ENCODE measurements at regions not wholly inside any gene's neighbourhood (a gene's known extent, or its start where the extent isn't known, plus 50 kb on each side); places are given as distances from the start of the nearest gene placed in this dataset.

DNA sequence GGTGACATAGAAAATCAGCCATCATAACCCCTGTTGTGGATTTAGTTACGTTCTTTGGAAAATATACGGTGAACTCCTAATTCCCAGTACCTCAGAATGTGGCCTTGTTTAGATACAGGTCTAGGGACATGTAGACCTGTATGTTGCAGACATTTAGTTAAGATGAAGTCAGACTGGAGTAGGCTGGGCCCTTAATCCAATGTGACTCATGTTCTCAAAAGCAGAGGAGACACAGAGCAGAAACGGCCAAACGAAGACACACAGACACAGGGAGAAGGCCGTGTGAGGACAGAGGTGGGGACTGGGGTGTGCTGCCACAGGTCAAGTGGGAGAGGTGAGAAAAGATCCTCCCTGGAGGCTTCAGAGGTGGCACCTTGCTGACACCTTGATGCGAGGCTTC is 119.0 kb upstream of the PROK2 start:
- TF ChIP-seq, protein P1, sequence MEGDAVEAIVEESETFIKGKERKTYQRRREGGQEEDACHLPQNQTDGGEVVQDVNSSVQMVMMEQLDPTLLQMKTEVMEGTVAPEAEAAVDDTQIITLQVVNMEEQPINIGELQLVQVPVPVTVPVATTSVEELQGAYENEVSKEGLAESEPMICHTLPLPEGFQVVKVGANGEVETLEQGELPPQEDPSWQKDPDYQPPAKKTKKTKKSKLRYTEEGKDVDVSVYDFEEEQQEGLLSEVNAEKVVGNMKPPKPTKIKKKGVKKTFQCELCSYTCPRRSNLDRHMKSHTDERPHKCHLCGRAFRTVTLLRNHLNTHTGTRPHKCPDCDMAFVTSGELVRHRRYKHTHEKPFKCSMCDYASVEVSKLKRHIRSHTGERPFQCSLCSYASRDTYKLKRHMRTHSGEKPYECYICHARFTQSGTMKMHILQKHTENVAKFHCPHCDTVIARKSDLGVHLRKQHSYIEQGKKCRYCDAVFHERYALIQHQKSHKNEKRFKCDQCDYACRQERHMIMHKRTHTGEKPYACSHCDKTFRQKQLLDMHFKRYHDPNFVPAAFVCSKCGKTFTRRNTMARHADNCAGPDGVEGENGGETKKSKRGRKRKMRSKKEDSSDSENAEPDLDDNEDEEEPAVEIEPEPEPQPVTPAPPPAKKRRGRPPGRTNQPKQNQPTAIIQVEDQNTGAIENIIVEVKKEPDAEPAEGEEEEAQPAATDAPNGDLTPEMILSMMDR (IDR thresholded peaks at IDR 0.05): no peak
- TF ChIP-seq EZH2phosphoT487 (IDR thresholded peaks at IDR 0.05): no peak
- TF ChIP-seq EZH2 (IDR thresholded peaks at IDR 0.05): no peak
